ENCODE measurements at regions not wholly inside any gene's neighbourhood (a gene's known extent, or its start where the extent isn't known, plus 50 kb on each side); places are given as distances from the start of the nearest gene placed in this dataset.

DNA sequence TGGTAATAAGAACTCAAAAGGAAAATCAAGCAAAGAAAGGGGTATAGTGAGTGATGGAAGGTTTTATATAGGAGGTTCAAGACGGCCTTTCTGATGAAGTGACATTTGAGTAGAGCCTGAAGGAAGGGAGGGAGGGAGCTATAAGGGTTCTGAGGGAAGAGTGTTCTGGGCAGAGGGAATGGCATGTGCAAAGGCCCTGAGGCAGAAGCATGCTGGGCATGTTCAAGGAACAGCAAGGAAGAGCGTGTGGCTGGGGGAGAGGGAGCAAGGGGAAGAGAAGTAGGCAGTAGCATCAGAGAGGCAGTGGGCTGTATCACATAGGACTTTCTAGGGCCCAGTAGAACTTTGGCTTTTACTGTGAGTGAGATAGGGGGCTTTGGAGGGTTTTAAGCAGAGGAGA lies 108.9 kb upstream of the NAV2 start:
- no peak overlapping the region for H3K27ac ChIP-seq (ENCODE audit: low read depth in 1 of 3, low read length in 2 of 3)
- FAIRE-seq (no peak), DNase-seq (no peak)
- 89 to 93% (median 90%) methylated on average over 2 of the region's 2 CpGs for WGBS, 3 donors
- no peak overlapping the region for H3K4me3 ChIP-seq (ENCODE audit: low read depth in 1 of 3, low read length in 3 of 3)
- H3K27me3 ChIP-seq (ENCODE audit: control insufficient read depth in 3 of 3, insufficient read depth in 3 of 3, low read length in 3 of 3): peaks cover 0 to 9% (median 0%) of the 10 kb centered on the region in 3 donors
- H3K36me3 ChIP-seq (ENCODE audit: control insufficient read depth in 3 of 3, insufficient read depth in 2 of 3, low read depth in 1 of 3, low read length in 3 of 3): no peaks in the 10 kb centered on the region
- H3K9me3 ChIP-seq (ENCODE audit: control insufficient read depth in 2 of 2, insufficient read depth in 1 of 2, low read depth in 1 of 2, low read length in 1 of 2): peaks cover 0 to 7% of the 10 kb centered on the region in 2 donors
- no peaks in the 10 kb centered on the region for H3K4me1 ChIP-seq (ENCODE audit: control insufficient read depth in 3 of 3, insufficient read depth in 2 of 3, low read depth in 1 of 3, low read length in 2 of 3)

DNA sequence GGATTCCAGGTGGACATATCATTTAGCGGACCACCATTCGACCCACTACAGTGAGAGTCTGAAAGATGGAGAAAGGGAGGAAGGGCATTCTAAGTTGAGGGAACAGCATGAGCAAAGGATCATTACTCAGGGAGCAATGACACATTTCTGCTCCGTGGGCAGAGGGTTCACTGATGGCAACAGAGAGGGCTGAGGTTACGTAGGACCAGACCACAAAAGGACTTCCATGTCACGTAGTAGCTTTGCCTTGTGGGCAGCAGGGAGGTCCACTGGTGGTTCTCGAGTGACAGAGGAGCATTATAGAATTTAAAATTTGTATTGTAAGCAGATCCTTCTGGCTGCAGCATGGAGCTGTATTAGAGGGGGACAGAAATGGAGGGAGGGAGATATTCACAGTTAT lies 109.7 kb upstream of the NAV2 start:
- Histone ChIP-seq H3K9me3 (ENCODE audit: control insufficient read depth in 2 of 2, insufficient read depth in 1 of 2, low read depth in 1 of 2, low read length in 1 of 2) (peaks cover 0 to 7% of the 10 kb centered on the region in 2 donors), H3K27ac (ENCODE audit: low read depth in 1 of 3, low read length in 2 of 3) (no peak overlapping the region), H3K4me1 (ENCODE audit: control insufficient read depth in 3 of 3, insufficient read depth in 2 of 3, low read depth in 1 of 3, low read length in 2 of 3) (no peaks in the 10 kb centered on the region), H3K27me3 (ENCODE audit: control insufficient read depth in 3 of 3, insufficient read depth in 3 of 3, low read length in 3 of 3) (peaks cover 0 to 13% (median 0%) of the 10 kb centered on the region in 3 donors), H3K4me3 (ENCODE audit: low read depth in 1 of 3, low read length in 3 of 3) (no peak overlapping the region), H3K36me3 (ENCODE audit: control insufficient read depth in 3 of 3, insufficient read depth in 2 of 3, low read depth in 1 of 3, low read length in 3 of 3) (no peaks in the 10 kb centered on the region)
- DNase-seq (no peak), FAIRE-seq (no peak)
- 70 to 82% (median 81%) methylated on average over 6 of the region's 6 CpGs for WGBS, 3 donors

DNA sequence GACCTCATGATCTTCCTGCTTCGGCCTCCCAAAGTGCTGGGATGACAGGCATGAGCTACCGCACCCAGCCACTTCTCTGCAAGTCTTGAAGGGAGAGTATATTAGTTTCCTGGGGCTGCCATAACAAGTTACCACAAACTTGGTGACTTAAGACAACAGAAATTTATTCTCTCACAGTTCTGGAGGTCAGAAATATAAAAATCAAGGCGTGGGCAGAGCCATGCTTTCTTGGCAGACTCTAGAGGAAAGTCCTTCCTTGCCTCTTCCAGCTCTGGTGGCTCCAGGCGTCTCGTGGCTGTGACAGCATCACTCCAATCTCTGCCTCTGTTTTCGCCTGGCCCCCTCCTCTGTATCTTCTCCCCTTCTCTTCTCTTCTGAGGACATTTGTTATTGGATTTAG lies 110.2 kb upstream of the NAV2 start:
- H3K9me3 ChIP-seq (ENCODE audit: control insufficient read depth in 2 of 2, insufficient read depth in 1 of 2, low read depth in 1 of 2, low read length in 1 of 2): peaks cover 0 to 7% of the 10 kb centered on the region in 2 donors
- H3K27ac ChIP-seq (ENCODE audit: low read depth in 1 of 3, low read length in 2 of 3): no peak overlapping the region
- WGBS, 3 donors: 65 to 75% (median 70%) methylated on average over 6 of the region's 6 CpGs
- H3K36me3 ChIP-seq (ENCODE audit: control insufficient read depth in 3 of 3, insufficient read depth in 2 of 3, low read depth in 1 of 3, low read length in 3 of 3): no peaks in the 10 kb centered on the region
- no peak overlapping the region for H3K4me3 ChIP-seq (ENCODE audit: low read depth in 1 of 3, low read length in 3 of 3)
- H3K27me3 ChIP-seq (ENCODE audit: control insufficient read depth in 3 of 3, insufficient read depth in 3 of 3, low read length in 3 of 3): peaks cover 0 to 16% (median 0%) of the 10 kb centered on the region in 3 donors
- no peak for DNase-seq
- no peak for FAIRE-seq
- no peaks in the 10 kb centered on the region for H3K4me1 ChIP-seq (ENCODE audit: control insufficient read depth in 3 of 3, insufficient read depth in 2 of 3, low read depth in 1 of 3, low read length in 2 of 3)

DNA sequence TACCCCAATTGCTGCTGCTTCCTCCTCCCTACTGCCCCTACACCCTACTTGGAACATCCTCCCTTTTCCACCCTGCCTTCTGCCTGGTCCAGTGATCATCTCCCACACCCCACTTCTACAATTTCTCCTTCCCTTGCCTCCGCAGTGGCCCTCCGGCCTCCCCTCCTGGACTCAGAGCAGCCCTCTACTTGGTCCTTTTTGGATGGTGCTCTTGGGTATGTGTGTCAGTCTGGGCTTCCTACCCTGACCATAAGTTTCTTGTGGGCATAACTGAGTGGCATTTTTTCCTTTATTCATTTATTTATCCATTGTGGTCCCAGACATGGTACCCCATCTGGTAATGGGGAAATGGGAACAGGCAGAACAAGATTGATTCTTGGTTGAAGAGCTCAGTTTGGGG lies 111.4 kb upstream of the NAV2 start:
- FAIRE-seq: no peak

DNA sequence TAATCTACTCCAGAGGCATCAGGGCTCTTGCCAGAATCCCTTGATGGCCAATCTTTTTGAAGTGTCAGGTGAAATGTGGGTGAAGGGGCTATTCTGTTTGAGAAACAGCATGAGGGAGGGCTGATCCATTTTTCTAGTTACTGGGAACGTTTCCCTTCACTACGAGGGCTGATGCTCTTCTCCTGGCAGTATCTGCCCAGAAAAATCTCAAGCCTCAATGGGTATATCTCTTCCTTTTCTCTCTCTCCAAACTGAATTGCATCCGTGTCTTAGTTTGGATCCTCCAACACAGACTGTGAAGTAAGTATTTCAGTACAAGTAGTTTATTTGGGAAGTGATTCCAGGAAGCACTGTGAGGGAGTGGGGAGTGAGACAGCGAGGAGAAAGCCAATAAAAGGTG lies 113.0 kb upstream of the NAV2 start:
- Histone ChIP-seq H3K36me3 (ENCODE audit: control insufficient read depth in 3 of 3, insufficient read depth in 2 of 3, low read depth in 1 of 3, low read length in 3 of 3) (no peaks in the 10 kb centered on the region), H3K4me1 (ENCODE audit: control insufficient read depth in 3 of 3, insufficient read depth in 2 of 3, low read depth in 1 of 3, low read length in 2 of 3) (no peaks in the 10 kb centered on the region), H3K27me3 (ENCODE audit: control insufficient read depth in 3 of 3, insufficient read depth in 3 of 3, low read length in 3 of 3) (peaks cover 0 to 19% (median 0%) of the 10 kb centered on the region in 3 donors), H3K9me3 (ENCODE audit: control insufficient read depth in 2 of 2, insufficient read depth in 1 of 2, low read depth in 1 of 2, low read length in 1 of 2) (peaks cover 0 to 7% of the 10 kb centered on the region in 2 donors), H3K27ac (ENCODE audit: low read depth in 1 of 3, low read length in 2 of 3) (no peak overlapping the region), H3K4me3 (ENCODE audit: low read depth in 1 of 3, low read length in 3 of 3) (no peak overlapping the region)
- FAIRE-seq (no peak), DNase-seq (no peak)
- WGBS, 3 donors: 45 to 51% (median 47%) methylated on average over 4 of the region's 4 CpGs

More for the DNA sequence above, 111.4 kb upstream of the NAV2 start:
- Histone ChIP-seq H3K27ac (ENCODE audit: low read depth in 1 of 3, low read length in 2 of 3) (no peak overlapping the region), H3K36me3 (ENCODE audit: control insufficient read depth in 3 of 3, insufficient read depth in 2 of 3, low read depth in 1 of 3, low read length in 3 of 3) (no peaks in the 10 kb centered on the region), H3K4me3 (ENCODE audit: low read depth in 1 of 3, low read length in 3 of 3) (no peak overlapping the region), H3K27me3 (ENCODE audit: control insufficient read depth in 3 of 3, insufficient read depth in 3 of 3, low read length in 3 of 3) (peaks cover 0 to 17% (median 0%) of the 10 kb centered on the region in 3 donors), H3K4me1 (ENCODE audit: control insufficient read depth in 3 of 3, insufficient read depth in 2 of 3, low read depth in 1 of 3, low read length in 2 of 3) (no peaks in the 10 kb centered on the region), H3K9me3 (ENCODE audit: control insufficient read depth in 2 of 2, insufficient read depth in 1 of 2, low read depth in 1 of 2, low read length in 1 of 2) (peaks cover 0 to 7% of the 10 kb centered on the region in 2 donors)
- 88 to 97% (median 94%) methylated on average over 2 of the region's 2 CpGs for WGBS, 3 donors
- DNase-seq: no peak

DNA sequence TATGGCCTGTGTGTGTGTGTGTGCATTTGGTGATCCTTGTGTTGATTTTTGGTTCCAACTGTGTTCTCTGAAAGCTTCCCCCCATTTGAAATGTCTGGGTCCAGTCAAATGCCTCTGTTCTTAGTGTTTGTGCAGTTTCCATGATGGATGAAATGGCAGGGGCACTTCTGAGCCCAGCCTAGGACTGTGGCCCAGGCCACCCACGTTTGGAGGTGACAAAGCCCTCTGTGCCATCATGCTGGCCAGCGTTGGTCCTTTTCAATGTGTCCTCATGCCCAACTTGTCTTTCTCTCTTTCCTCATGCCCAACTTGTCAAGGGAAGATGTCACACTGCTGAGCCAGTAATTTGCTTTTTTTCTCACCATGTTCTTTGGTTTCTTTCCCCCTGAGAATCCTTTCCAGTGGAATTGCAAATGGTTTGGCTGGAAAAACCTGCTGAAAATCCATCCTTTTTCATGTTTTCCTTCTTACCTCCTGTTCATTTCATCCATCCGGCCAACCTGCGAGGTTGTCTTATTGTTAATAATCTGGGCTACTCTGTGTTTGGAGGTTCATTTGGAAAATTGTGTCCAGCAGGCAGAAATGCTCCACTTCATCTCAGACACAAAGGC lies 113.7 kb upstream of the NAV2 start:
- FAIRE-seq (no peak), DNase-seq (no peak)
- H3K27ac ChIP-seq (ENCODE audit: low read depth in 1 of 3, low read length in 2 of 3): no peak overlapping the region
- no peaks in the 10 kb centered on the region for H3K9me3 ChIP-seq (ENCODE audit: control insufficient read depth in 2 of 2, insufficient read depth in 1 of 2, low read depth in 1 of 2, low read length in 1 of 2)
- no peak overlapping the region for H3K4me3 ChIP-seq (ENCODE audit: low read depth in 1 of 3, low read length in 3 of 3)
- H3K4me1 ChIP-seq (ENCODE audit: control insufficient read depth in 3 of 3, insufficient read depth in 2 of 3, low read depth in 1 of 3, low read length in 2 of 3): no peaks in the 10 kb centered on the region
- H3K36me3 ChIP-seq (ENCODE audit: control insufficient read depth in 3 of 3, insufficient read depth in 2 of 3, low read depth in 1 of 3, low read length in 3 of 3): no peaks in the 10 kb centered on the region
- H3K27me3 ChIP-seq (ENCODE audit: control insufficient read depth in 3 of 3, insufficient read depth in 3 of 3, low read length in 3 of 3): peaks cover 0 to 22% (median 0%) of the 10 kb centered on the region in 3 donors
- WGBS, 3 donors: 76 to 83% (median 82%) methylated on average over 4 of the region's 4 CpGs

DNA sequence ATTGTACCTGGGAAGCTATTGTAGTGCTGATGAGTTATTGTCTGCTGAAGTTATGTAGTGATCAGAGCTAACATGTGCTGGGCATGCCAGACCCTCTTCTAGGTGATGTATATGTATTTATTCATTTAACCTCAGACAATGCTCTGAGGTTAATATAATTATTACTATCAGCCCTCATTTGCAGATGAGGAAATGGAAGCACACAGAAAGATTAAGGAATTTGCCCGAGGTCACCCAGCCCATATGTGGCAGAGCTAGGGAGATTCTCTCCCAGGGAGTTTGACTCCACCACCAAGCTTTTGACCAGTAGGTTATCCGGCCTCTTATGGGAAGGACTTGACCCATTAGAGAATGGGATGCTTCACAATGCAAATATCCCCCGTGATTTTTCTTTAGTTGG lies 114.2 kb upstream of the NAV2 start:
- Histone ChIP-seq H3K27me3 (ENCODE audit: control insufficient read depth in 3 of 3, insufficient read depth in 3 of 3, low read length in 3 of 3) (peaks cover 0 to 22% (median 0%) of the 10 kb centered on the region in 3 donors), H3K4me3 (ENCODE audit: low read depth in 1 of 3, low read length in 3 of 3) (no peak overlapping the region), H3K27ac (ENCODE audit: low read depth in 1 of 3, low read length in 2 of 3) (no peak overlapping the region), H3K4me1 (ENCODE audit: control insufficient read depth in 3 of 3, insufficient read depth in 2 of 3, low read depth in 1 of 3, low read length in 2 of 3) (no peaks in the 10 kb centered on the region), H3K36me3 (ENCODE audit: control insufficient read depth in 3 of 3, insufficient read depth in 2 of 3, low read depth in 1 of 3, low read length in 3 of 3) (no peaks in the 10 kb centered on the region), H3K9me3 (ENCODE audit: control insufficient read depth in 2 of 2, insufficient read depth in 1 of 2, low read depth in 1 of 2, low read length in 1 of 2) (no peaks in the 10 kb centered on the region)
- FAIRE-seq (no peak), DNase-seq (no peak)
- WGBS, 3 donors: 44 to 66% (median 51%) methylated on average over 3 of the region's 3 CpGs

DNA sequence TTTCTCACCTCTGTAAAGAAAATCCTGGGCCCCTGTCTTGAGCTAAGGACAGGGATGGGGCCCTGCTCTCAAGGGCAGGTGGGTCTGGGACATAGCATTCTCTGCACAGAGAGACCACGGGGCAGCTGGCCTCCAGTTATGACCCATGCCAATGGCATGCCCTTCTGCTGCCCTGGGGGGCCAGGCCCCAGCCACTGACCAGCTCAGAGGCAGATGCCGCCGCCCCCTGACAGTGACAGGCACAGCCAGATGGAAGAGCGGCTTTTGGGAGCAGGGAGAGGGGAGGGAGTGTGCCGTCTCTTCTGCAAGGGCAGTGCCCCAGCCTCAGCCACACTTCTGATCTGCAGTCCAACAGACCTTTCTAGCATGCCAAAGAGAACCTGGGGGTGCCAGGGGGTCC lies 114.8 kb upstream of the NAV2 start:
- Histone ChIP-seq H3K4me3 (ENCODE audit: low read depth in 1 of 3, low read length in 3 of 3) (no peak overlapping the region), H3K27ac (ENCODE audit: low read depth in 1 of 3, low read length in 2 of 3) (no peak overlapping the region), H3K36me3 (ENCODE audit: control insufficient read depth in 3 of 3, insufficient read depth in 2 of 3, low read depth in 1 of 3, low read length in 3 of 3) (no peaks in the 10 kb centered on the region), H3K9me3 (ENCODE audit: control insufficient read depth in 2 of 2, insufficient read depth in 1 of 2, low read depth in 1 of 2, low read length in 1 of 2) (no peaks in the 10 kb centered on the region), H3K27me3 (ENCODE audit: control insufficient read depth in 3 of 3, insufficient read depth in 3 of 3, low read length in 3 of 3) (peaks cover 0 to 22% (median 0%) of the 10 kb centered on the region in 3 donors), H3K4me1 (ENCODE audit: control insufficient read depth in 3 of 3, insufficient read depth in 2 of 3, low read depth in 1 of 3, low read length in 2 of 3) (no peaks in the 10 kb centered on the region)
- 88 to 94% (median 93%) methylated on average over 5 of the region's 5 CpGs for WGBS, 3 donors
- DNase-seq: no peak
- no peak for FAIRE-seq

DNA sequence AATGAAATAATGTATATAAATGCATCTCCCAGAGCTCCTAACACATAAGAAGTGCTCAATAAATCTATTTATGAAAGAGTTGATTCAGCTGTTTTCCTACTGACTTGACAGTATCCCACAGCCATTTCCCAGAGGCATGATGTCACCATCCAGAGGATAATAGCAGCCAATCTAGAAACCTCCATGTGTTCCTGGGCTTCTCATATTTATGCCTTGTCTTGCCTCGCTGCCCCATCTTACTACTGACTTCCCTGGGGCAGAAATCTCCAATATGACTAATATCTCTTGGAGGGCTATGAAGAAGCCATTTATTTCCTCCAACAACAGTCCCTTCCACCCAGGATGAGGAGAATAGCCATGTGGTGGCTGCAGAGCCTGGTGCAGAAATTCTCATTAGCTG lies 115.4 kb upstream of the NAV2 start:
- no peak for DNase-seq
- WGBS, 3 donors: 80 to 86% (median 83%) methylated on average over 1 of the region's 1 CpG

More for the DNA sequence above, 115.4 kb upstream of the NAV2 start:
- FAIRE-seq: no peak
- Histone ChIP-seq H3K4me1 (ENCODE audit: control insufficient read depth in 3 of 3, insufficient read depth in 2 of 3, low read depth in 1 of 3, low read length in 2 of 3) (no peaks in the 10 kb centered on the region), H3K9me3 (ENCODE audit: control insufficient read depth in 2 of 2, insufficient read depth in 1 of 2, low read depth in 1 of 2, low read length in 1 of 2) (no peaks in the 10 kb centered on the region), H3K27me3 (ENCODE audit: control insufficient read depth in 3 of 3, insufficient read depth in 3 of 3, low read length in 3 of 3) (peaks cover 0 to 22% (median 0%) of the 10 kb centered on the region in 3 donors), H3K36me3 (ENCODE audit: control insufficient read depth in 3 of 3, insufficient read depth in 2 of 3, low read depth in 1 of 3, low read length in 3 of 3) (no peaks in the 10 kb centered on the region), H3K27ac (ENCODE audit: low read depth in 1 of 3, low read length in 2 of 3) (no peak overlapping the region), H3K4me3 (ENCODE audit: low read depth in 1 of 3, low read length in 3 of 3) (no peak overlapping the region)
